H1 (cell line): ENCODE measurements at regions not wholly inside any gene's neighbourhood (a gene's known extent, or its start where the extent isn't known, plus 50 kb on each side); places are given as distances from the start of the nearest gene placed in this dataset.

Source experiments
- CTCF ChIA-PET: fragments of 300-600 bp; sonication (Branson Sonifier 250); formaldehyde crosslinking; loops from one replicate; lab custom pipeline; 2021; ENCODE audit not compliant: partially characterized antibody; lab: Charles Lee
- POLR2A ChIA-PET: fragments of 300-600 bp; sonication (Branson Sonifier 250); formaldehyde crosslinking; loops from one replicate; lab custom pipeline; 2021; ENCODE audit warnings: inconsistent platforms; ENCODE audit not compliant: partially characterized antibody; lab: Charles Lee
- DNase-seq, 2 experiments: peaks; one replicate each; pipeline versions ENCODE4 v3.0.0 to v3.0.0-alpha.2; 2010 to 2022; ENCODE audit warnings: low spot score in 2 of 2, low read depth in 1 of 2, mixed read lengths in 1 of 2
- FAIRE-seq: peaks from 2 replicates; lab custom pipeline; 2011; peaks lifted over from hg19 to GRCh38; lab: Jason Lieb, UNC
- H2AFZ ChIP-seq: 2 replicates; pipeline ENCODE4 v1.8.1; 2012; ENCODE audit warnings: low read length, inconsistent platforms
- H2AK5ac ChIP-seq: 2 replicates; pipeline ENCODE4 v1.6.1; 2013; ENCODE audit warnings: low read depth, low read length
- H2BK120ac ChIP-seq: replicated peaks from 2 replicates; pipeline ENCODE3; 2013; ENCODE audit warnings: low read depth, low read length, inconsistent platforms
- H2BK12ac ChIP-seq: 2 replicates; pipeline ENCODE4 v1.6.1; 2013; ENCODE audit warnings: low read depth, low read length
- H2BK15ac ChIP-seq: 2 replicates; pipeline ENCODE4 v1.6.1; 2013; ENCODE audit warnings: low read length
- H2BK20ac ChIP-seq: 2 replicates; pipeline ENCODE4 v1.6.1; 2013; ENCODE audit warnings: low read length
- H2BK5ac ChIP-seq: 2 replicates; pipeline ENCODE4 v1.6.1; 2013; ENCODE audit warnings: low read depth, low read length
- H3K14ac ChIP-seq: 2 replicates; pipeline ENCODE4 v1.6.1; 2013; ENCODE audit warnings: inconsistent platforms; ENCODE audit not compliant: insufficient read length
- H3K18ac ChIP-seq: 2 replicates; pipeline ENCODE4 v1.6.1; 2013; ENCODE audit warnings: low read length; ENCODE audit errors: extremely low read depth
- H3K23ac ChIP-seq: 2 replicates; pipeline ENCODE4 v1.6.1; 2013; ENCODE audit warnings: inconsistent platforms; ENCODE audit not compliant: insufficient read length
- H3K23me2 ChIP-seq: 2 replicates; pipeline ENCODE4 v1.6.1; 2013; ENCODE audit warnings: low read depth, low read length
- H3K27ac ChIP-seq: 2 replicates; pipeline ENCODE4 v1.6.1; 2011; ENCODE audit warnings: low read depth, low read length, inconsistent platforms
- H3K27me3 ChIP-seq, 4 experiments: replicated peaks in 1 of 4; 1 replicate in 1 of 4; 2 replicates in 3 of 4; pipeline versions ENCODE4 v1.6.1 to v1.8.1; 2011 to 2013; ENCODE audit warnings: low read length in 3 of 4, mild to moderate bottlenecking in 3 of 4, inconsistent platforms in 2 of 4, mixed read lengths in 2 of 4, moderate library complexity in 1 of 4; ENCODE audit not compliant: control insufficient read depth in 3 of 4, insufficient read depth in 3 of 4; ENCODE audit errors: extremely low read depth in 1 of 4
- H3K36me3 ChIP-seq, 4 experiments: 2 replicates each; pipeline versions ENCODE4 v1.6.1 to v1.8.1; 2011 to 2013; ENCODE audit warnings: mild to moderate bottlenecking in 4 of 4, low read length in 3 of 4, moderate library complexity in 2 of 4, control low read depth in 1 of 4, inconsistent platforms in 1 of 4; ENCODE audit not compliant: insufficient read depth in 4 of 4, control insufficient read depth in 2 of 4
- H3K4ac ChIP-seq: replicated peaks from 2 replicates; pipeline ENCODE3; 2013; ENCODE audit warnings: low read length, low read depth, mixed read lengths, inconsistent platforms; ENCODE audit not compliant: insufficient read length
- H3K4me1 ChIP-seq, 4 experiments: replicated peaks in 1 of 4; 1 replicate in 1 of 4; 2 replicates in 3 of 4; pipeline versions ENCODE4 v1.6.1 to v1.8.1; 2011 to 2013; ENCODE audit warnings: low read length in 3 of 4, inconsistent platforms in 2 of 4, mixed read lengths in 1 of 4; ENCODE audit not compliant: insufficient read depth in 4 of 4, control insufficient read depth in 3 of 4
- H3K4me2 ChIP-seq, 2 experiments: 2 replicates each; pipeline versions ENCODE4 v1.6.1 to v1.8.1; 2011 to 2013; ENCODE audit warnings: low read depth in 2 of 2, low read length in 2 of 2, control low read depth in 1 of 2, inconsistent platforms in 1 of 2, mild to moderate bottlenecking in 1 of 2; ENCODE audit not compliant: insufficient read depth in 1 of 2
- H3K4me3 ChIP-seq, 4 experiments: fragments of 200-600, 300-600 bp in 1 of 4; sonication (generic), shearing (Covaris generic), sonication (Bioruptor Twin) in 1 of 4; 2 replicates each; pipeline versions ENCODE4 v1.5.1 to v1.8.1; 2011 to 2016; ENCODE audit warnings: low read length in 4 of 4, low read depth in 3 of 4, control low read depth in 2 of 4, inconsistent platforms in 2 of 4, mild to moderate bottlenecking in 2 of 4, mixed read lengths in 1 of 4, moderate library complexity in 1 of 4; ENCODE audit not compliant: insufficient read depth in 2 of 4; ENCODE audit errors: extremely low read depth in 1 of 4
- H3K56ac ChIP-seq: replicated peaks from 2 replicates; pipeline ENCODE3; 2013; ENCODE audit warnings: low read depth, mild to moderate bottlenecking, mixed read lengths, low read length, inconsistent platforms; ENCODE audit not compliant: insufficient read length
- H3K79me1 ChIP-seq: 2 replicates; pipeline ENCODE4 v1.6.1; 2013; ENCODE audit warnings: low read depth, low read length, control low read depth
- H3K79me2 ChIP-seq, 2 experiments: 2 replicates each; pipeline versions ENCODE4 v1.6.1 to v1.8.1; 2012 to 2013; ENCODE audit warnings: low read length in 2 of 2, mild to moderate bottlenecking in 2 of 2, inconsistent platforms in 1 of 2; ENCODE audit not compliant: insufficient read depth in 2 of 2, control insufficient read depth in 1 of 2
- H3K9ac ChIP-seq, 4 experiments: replicated peaks in 1 of 4; 1 replicate in 1 of 4; 2 replicates in 3 of 4; pipeline versions ENCODE4 v1.6.1 to v1.8.1; 2011 to 2013; ENCODE audit warnings: low read depth in 3 of 4, low read length in 3 of 4, control low read depth in 2 of 4, mild to moderate bottlenecking in 2 of 4, moderate library complexity in 2 of 4, inconsistent platforms in 1 of 4; ENCODE audit errors: extremely low read depth in 1 of 4
- H3K9me3 ChIP-seq, 2 experiments: 2 replicates each; pipeline versions ENCODE4 v1.6.1 to v1.8.1; 2012 to 2013; ENCODE audit warnings: mild to moderate bottlenecking in 2 of 2, moderate library complexity in 2 of 2, control low read depth in 1 of 2, inconsistent platforms in 1 of 2, low read depth in 1 of 2, low read length in 1 of 2, mixed read lengths in 1 of 2; ENCODE audit not compliant: insufficient read depth in 2 of 2
- H4K20me1 ChIP-seq, 2 experiments: replicated peaks in 1 of 2; 2 replicates each; pipeline versions ENCODE3 to v1.8.1; 2011 to 2013; ENCODE audit warnings: inconsistent platforms in 2 of 2, low read length in 2 of 2, mild to moderate bottlenecking in 1 of 2; ENCODE audit not compliant: insufficient read depth in 2 of 2, control insufficient read depth in 1 of 2
- H4K5ac ChIP-seq: 2 replicates; pipeline ENCODE4 v1.6.1; 2013; ENCODE audit warnings: low read length, low read depth, mixed read lengths, inconsistent platforms; ENCODE audit not compliant: insufficient read length
- H4K8ac ChIP-seq: 2 replicates; pipeline ENCODE4 v1.8.0; 2013; ENCODE audit warnings: mild to moderate bottlenecking, moderate library complexity, low read length, inconsistent platforms; ENCODE audit not compliant: insufficient read depth; ENCODE audit errors: extremely low read depth
- H4K91ac ChIP-seq: replicated peaks from 2 replicates; pipeline ENCODE3; 2013; ENCODE audit warnings: low read length, mixed read lengths, inconsistent platforms; ENCODE audit not compliant: insufficient read length
- WGBS, 2 experiments: shearing (Covaris generic) in 1 of 2; methylation state at CpG; one replicate each; pipeline versions ENCODE4 v1.1.6 to v1.1.7; 2013 to 2015; ENCODE audit warnings: low lambda C conversion rate in 2 of 2, mixed read lengths in 2 of 2, inconsistent platforms in 1 of 2, low coverage in 1 of 2, missing lambda C conversion rate in 1 of 2; ENCODE audit not compliant: insufficient replicate concordance in 2 of 2, insufficient coverage in 1 of 2, insufficient read length in 1 of 2; ENCODE audit errors: extremely low coverage in 1 of 2, missing lambda C conversion rate in 1 of 2; 5-methylcytosine and 5-hydroxymethylcytosine counted together

DNA sequence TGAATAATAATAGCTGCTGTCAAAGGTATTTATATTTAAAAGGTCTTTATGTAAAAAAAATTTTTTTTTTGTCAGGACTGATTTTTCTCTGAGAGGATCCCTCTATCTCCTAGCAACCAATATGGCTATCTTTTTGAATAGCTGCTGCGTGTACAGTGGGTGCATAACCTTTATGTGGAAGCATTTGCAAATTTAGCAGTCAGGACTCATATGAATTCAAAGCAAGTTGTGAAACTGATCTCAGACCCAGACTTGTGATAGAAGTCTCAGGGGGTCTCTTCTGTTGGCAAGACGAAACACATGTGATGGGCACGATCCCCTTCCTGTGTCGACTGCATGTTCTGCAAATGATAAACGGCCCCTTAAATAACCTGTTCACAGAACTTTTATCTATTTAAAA, 114.1 kb upstream of the ARGLU1 start:
- H4K8ac ChIP-seq, result no peak overlapping the region
- H3K27ac ChIP-seq, result no peak overlapping the region
- H3K9me3 ChIP-seq, result no peaks in the 10 kb centered on the region
- H4K91ac ChIP-seq, result no peak overlapping the region
- peak overlapping the region; percentile 50 for H3K4ac ChIP-seq
- H2BK120ac ChIP-seq, result no peak overlapping the region
- POLR2A ChIA-PET, result interaction anchor here (0.7 kb wide), 1 partner anchor 58 kb away, joined by 3 read pairs; no protein-coding TSS in a partner anchor
- no peak overlapping the region for H3K18ac ChIP-seq
- peak overlapping the region in 1 of 2 experiments; percentile 61; a peak in 2 of 4 replicates for H3K4me2 ChIP-seq
- no peaks in the 10 kb centered on the region for H3K23me2 ChIP-seq
- H2BK5ac ChIP-seq, result no peak overlapping the region
- no peaks in the 10 kb centered on the region for H3K36me3 ChIP-seq
- H2BK20ac ChIP-seq, result 0 out of 2 replicates have a peak overlapping the region, but pooled peaks have one; percentile 74
- H2BK15ac ChIP-seq, result no peak overlapping the region
- no peak overlapping the region for H3K4me3 ChIP-seq
- H4K20me1 ChIP-seq, result no peaks in the 10 kb centered on the region
- peaks cover 2 to 10% (median 6%) of the 10 kb centered on the region in 4 experiments; a peak in 6 of 7 replicates for H3K4me1 ChIP-seq
- 84% methylated on average over 5 of the region's 5 CpGs; no CpG with 5 or more reads in 1 of the 2 experiments for WGBS, 2 experiments
- H3K14ac ChIP-seq, result no peak overlapping the region
- DNase-seq (peak in 1 of 2 experiments; percentile 28), FAIRE-seq (no peak)
- no peak overlapping the region for H2AFZ ChIP-seq
- H3K56ac ChIP-seq, result no peak overlapping the region
- no peaks in the 10 kb centered on the region for H3K79me1 ChIP-seq
- no peak overlapping the region for H2AK5ac ChIP-seq
- no peaks in the 10 kb centered on the region; a peak in 1 of 7 replicates for H3K27me3 ChIP-seq
- no peak overlapping the region for H2BK12ac ChIP-seq
- no peaks in the 10 kb centered on the region for H3K79me2 ChIP-seq
- CTCF ChIA-PET, result no interaction called here
- no peak overlapping the region for H3K23ac ChIP-seq
- H4K5ac ChIP-seq, result no peak overlapping the region
- H3K9ac ChIP-seq, result no peak overlapping the region
